Astrocyte of the cerebellum (primary cell): ENCODE measurements at regions not wholly inside any gene's neighbourhood (a gene's known extent, or its start where the extent isn't known, plus 50 kb on each side); places are given as distances from the start of the nearest gene placed in this dataset.
"Not testable (repeated sequence)": the region's sequence is repeated elsewhere in the genome, so short reads cannot be mapped to it uniquely, and the experiment has no call there.

ENCODE experiments used
- DNase-seq: peaks from one replicate; pipeline ENCODE4 v3.0.0-alpha.2; 2011; ENCODE audit warnings: low read depth
- H3K4me3 ChIP-seq: 2 replicates; pipeline ENCODE4 v1.5.1; 2011; ENCODE audit warnings: mild to moderate bottlenecking, low read depth, low read length, moderate library complexity
- in situ Hi-C: cut with HindIII; loops from 2 replicates; pipeline ENCODE4 v1.10.0; 2017; ENCODE audit warnings: low sequenced_read_pairs
- TF ChIP-seq, protein P1 (sequence below): IDR thresholded peaks from 2 replicates; pipeline ENCODE4 v1.5.1; 2012; ENCODE audit warnings: low read length, low read depth, moderate library complexity, mild to moderate bottlenecking; ENCODE audit errors: missing control alignments

GRCh38 chr15:26197060-26197459, 333.9 kb upstream of the ATP10A start:
- DNase-seq = no peak

GRCh38 chr15:26191193-26191592, 328.1 kb upstream of the ATP10A start:
- in situ Hi-C loops = no loop called here
- TF ChIP-seq, protein P1, sequence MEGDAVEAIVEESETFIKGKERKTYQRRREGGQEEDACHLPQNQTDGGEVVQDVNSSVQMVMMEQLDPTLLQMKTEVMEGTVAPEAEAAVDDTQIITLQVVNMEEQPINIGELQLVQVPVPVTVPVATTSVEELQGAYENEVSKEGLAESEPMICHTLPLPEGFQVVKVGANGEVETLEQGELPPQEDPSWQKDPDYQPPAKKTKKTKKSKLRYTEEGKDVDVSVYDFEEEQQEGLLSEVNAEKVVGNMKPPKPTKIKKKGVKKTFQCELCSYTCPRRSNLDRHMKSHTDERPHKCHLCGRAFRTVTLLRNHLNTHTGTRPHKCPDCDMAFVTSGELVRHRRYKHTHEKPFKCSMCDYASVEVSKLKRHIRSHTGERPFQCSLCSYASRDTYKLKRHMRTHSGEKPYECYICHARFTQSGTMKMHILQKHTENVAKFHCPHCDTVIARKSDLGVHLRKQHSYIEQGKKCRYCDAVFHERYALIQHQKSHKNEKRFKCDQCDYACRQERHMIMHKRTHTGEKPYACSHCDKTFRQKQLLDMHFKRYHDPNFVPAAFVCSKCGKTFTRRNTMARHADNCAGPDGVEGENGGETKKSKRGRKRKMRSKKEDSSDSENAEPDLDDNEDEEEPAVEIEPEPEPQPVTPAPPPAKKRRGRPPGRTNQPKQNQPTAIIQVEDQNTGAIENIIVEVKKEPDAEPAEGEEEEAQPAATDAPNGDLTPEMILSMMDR = no peak
- DNase-seq = no peak
- H3K4me3 ChIP-seq = no peak overlapping the region

More at GRCh38 chr15:26197060-26197459, 333.9 kb upstream of the ATP10A start:
- in situ Hi-C loops = no loop called here
- TF ChIP-seq, protein P1 = no peak
- no peak overlapping the region for H3K4me3 ChIP-seq

DNA sequence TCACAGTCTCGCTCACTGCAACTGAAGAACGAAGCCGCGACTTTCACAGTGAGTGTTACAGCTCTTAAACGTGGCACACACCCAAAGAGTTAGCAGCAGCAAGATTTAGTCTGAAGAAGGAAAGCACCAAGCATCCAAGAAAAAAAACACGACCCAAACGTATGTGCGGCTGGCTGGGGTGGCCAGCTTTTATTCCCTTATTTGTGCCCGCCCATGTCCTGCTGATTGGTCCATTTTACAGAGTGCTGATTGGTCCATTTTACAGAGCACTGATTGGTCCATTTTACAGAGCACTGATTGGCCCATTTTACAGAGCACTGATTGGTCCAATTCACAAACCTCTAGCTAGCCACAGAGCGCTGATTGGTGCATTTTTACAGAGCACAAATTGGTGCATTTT, 323.0 kb upstream of the ATP10A start:
- H3K4me3 ChIP-seq = not testable (repeated sequence)

DNA sequence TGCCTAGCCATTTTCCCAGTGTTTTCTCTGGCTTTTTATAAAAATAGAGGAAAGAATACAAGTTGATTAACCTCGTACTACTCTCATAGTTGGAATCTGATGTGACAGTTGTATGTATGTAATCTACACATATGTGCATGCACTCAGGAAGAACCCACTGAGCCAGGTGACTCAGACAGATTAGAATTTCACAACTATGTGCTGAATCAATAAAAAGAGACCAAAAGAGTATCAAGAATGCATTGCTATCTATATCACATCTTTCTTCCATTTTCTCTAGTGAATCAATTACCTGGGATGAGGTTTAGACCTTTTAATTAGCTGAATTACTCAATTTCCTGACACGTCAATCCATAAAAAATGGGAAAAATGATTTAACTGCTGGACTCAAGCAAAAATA, 319.3 kb upstream of the ATP10A start:
- in situ Hi-C loops = no loop called here
- no peak for DNase-seq
- TF ChIP-seq, protein P1 = no peak
- no peak overlapping the region for H3K4me3 ChIP-seq

More for the DNA sequence above, 323.0 kb upstream of the ATP10A start:
- in situ Hi-C loops, DNase-seq: not testable (repeated sequence)

DNA sequence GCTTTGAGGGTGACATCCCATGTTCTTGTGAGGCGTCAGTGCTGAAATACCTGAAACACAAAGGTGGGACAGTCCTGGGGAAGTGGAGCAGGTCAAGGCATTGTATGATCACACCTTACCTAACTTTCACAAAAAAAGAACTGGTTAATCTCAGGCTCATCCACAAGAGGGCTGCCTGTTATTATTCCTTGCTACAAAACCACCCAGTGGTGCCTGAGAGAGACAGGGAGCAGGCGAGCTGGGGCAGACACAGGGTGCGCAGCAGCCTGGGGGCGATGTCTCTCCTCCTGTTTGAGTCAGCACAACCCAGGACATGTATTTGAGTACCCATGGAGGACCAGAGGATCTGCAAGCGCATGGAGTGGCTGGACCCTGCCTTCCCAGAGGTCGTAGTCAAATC, 316.8 kb upstream of the ATP10A start:
- in situ Hi-C loops = no loop called here
- TF ChIP-seq, protein P1 = no peak
- DNase-seq = no peak
- H3K4me3 ChIP-seq = no peak overlapping the region

GRCh38 chr15:26178640-26179220, 315.6 kb upstream of the ATP10A start:
- H3K4me3 ChIP-seq = no peak overlapping the region
- in situ Hi-C loops = no loop called here
- no peak for DNase-seq
- TF ChIP-seq, protein P1 = no peak

- no peak for DNase-seq
- H3K4me3 ChIP-seq = no peak overlapping the region
- in situ Hi-C loops = no loop called here
- TF ChIP-seq, protein P1 = no peak
These were observed 314.7 kb upstream of the ATP10A start for GRCh38 chr15:26177816-26178215.
